ENCODE measurements at regions not wholly inside any gene's neighbourhood (a gene's known extent, or its start where the extent isn't known, plus 50 kb on each side); places are given as distances from the start of the nearest gene placed in this dataset.

GRCh38 chr14:76974365-76974764, 54.1 kb downstream of the IRF2BPL start:
- DNase-seq: no peak

- no peak for DNase-seq
Measured at GRCh38 chr14:76971549-76971948, 57.0 kb downstream of the IRF2BPL start.

DNA sequence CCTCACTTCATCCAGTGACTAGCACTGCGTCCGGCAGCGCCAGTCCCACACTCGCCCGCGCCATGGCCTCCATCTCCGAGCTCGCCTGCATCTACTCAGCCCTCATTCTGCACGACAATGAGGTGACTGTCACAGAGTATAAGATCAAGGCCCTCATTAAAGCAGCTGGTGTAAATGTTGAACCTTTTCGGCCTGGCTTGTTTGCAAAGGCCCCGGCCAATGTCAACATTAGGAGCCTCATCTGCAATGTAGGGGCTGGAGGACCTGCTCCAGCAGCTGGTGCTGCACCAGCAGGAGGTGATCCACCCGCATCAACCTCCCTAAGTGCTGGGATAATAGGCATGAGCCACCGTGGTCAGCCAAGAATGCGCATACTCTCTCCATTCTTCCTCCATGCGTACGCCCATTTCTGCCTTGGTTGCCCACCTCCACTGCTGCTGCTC, 59.9 kb downstream of the IRF2BPL start:
- DNase-seq: no peak

- no peak for DNase-seq
Measured at GRCh38 chr14:76967788-76968187, 60.7 kb downstream of the IRF2BPL start.

DNA sequence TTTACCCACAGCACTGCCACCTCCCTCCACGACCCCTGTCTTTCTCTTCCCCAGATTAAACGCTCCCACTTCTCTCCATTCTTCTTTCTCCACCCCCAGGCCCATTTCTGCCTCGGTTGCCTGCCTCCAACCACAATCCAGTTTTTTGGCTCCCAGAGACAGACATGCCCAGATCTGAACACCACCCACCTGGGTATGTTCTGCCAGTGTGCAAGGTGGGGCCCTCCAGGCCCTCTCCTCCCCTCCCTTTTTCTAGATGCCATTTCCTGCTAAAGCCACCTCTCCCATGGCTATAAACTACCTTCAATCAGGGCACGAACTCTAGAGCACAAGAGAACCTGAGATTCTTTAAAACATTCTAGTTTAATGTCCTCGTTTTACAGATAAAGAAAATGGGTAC, 63.3 kb downstream of the IRF2BPL start:
- no peak for DNase-seq

GRCh38 chr14:76964695-76965094, 63.8 kb downstream of the IRF2BPL start:
- DNase-seq: no peak

DNA sequence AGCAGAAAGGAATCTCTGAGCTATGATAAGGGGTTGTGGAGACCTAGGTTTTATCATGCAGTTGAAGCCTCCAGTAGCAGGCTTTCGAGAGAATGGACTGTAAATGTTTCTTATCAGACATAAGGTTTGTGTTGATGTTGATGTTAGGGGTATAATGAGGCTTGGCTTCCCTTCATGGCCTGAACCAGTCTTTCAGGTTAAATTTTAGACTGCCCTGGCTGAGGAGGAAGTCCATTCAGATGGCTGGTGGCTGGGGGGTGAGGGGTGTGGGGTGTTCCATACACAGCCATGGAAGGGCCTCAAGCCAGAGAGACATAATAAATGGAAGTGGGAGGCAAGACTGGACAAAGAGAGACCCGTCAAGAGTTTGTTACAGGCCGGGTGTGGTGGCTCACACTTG, 65.1 kb downstream of the IRF2BPL start:
- DNase-seq: no peak

DNA sequence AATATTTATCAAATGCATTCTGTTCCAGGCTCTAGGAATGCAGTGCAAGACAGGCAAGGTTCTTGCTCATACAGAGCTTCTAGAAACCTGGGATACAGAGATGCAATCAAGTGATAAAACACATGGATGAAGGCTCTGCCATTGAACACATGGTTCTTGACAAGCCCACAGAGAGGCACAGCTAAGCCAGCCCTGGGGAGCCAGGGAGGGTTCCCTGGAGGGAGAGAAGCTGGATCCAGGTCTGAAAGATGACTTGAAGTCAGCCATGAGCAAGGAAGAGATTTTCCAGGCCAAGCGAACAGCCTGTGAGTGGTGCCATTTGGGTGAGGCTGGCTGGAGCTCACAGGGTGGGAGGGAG, 66.2 kb downstream of the IRF2BPL start:
- no peak for DNase-seq

DNA sequence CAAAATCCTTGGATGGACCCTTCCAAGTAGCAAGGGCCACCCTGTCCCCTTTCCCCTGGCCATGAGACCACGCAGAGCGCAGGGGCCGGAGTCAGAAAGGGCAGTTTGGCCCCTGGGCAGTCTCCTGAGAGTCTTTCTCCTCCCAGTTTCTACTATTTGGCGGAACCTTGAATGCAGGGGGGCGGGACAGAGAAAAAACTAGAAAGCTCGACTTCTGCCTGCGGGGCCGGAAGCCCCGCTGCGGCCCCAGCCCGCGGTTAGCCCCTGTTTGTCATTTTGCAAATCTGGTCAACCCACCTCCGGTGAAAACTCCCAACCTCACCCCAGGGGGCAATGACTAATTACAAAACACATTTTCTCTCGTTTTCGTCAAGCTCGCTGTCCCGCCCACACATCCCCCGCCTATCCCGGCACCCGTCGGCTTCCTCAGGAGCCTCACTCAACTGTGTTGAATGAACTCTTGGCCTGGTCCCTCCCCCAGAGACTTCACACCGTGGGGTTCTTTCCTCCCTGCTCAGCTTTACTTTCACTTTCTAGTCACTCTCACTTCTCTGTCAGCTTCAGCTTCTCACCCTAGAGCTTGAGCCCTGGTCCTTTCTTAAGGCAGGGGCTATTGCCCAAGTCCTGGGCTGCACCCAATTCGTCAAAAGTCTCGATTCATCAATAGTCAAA, 66.7 kb downstream of the IRF2BPL start:
- peak in 1 of 2 experiments; percentile 16 for DNase-seq

DNA sequence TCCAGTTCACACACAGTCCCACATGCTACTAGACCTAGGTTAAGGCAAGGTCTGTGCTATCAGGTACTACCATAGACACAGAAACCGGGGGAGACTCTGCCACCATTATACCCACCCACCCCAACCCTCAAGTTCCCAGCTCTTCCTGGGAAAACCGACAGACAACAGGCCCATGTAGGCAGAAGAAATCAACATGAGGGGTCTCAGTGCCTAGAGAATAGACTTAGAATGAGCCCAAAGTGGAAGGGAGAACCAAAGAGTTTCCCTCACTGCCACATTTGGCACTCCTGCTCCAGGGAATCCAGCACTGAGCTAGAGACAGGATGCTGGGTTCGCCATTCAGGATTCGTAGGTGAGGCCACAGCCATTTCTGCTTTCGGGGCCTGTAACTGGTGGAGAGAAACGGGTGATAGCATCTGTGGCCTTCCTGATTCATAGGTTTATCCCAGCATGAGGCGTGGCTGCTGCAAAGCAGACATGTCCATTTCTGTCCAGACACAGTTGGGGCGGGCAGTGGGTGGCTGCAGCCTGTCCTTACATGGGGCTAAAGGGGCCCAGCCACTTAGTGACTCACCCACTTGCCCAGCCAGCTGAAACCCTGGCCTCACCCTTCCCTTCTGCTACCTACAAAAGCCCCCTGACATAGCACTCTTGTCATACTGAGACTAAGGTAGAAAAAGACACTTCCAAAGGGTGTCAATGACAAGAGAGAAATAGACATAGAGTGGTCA, 69.4 kb downstream of the IRF2BPL start:
- no peak for DNase-seq

DNA sequence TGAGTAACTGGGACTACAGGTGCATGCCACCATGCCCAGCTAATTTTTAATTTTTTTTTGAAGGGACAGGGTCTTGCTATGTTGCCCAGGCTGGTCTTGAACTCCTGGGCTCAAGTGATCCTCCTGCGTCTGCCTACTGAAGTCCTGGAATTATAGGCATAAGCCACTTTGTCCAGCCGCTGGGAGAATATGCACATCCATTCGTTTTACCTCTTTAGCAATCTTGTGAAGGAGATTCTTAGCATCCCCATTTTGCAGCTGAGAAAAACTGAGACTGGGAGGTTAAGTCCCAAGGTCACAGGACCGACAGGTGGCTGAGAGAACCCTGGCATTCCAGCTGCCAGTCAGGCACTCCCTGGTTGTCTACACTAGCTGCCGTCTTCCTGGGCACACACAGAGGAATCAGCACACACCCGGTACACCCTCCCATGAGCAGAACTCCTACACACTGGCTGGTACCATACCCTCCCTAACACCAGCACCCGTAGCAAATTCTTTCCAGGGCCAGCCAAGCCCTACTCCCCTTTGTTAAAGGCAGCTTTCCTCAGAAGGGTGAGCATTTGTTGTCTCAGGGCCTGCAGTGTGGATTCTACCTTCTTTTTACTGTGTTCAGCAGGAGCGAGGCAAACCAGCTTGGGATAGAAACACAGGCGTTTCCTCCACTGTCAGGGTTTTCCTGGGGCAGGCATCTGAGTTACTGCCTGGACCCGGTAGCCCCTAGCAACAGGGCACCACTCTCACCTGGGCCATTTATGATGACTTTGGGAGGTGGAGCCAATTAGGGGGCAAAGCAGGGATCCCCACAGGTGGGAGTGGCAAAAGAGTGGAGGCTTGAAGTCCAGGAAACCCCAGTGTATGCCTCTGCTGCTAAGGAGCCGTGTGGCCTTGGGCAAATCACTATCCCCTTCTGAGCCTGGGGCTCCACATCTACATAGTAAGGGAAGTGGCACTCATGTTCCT, 70.2 kb downstream of the IRF2BPL start:
- peak in 1 of 2 experiments; percentile 42 for DNase-seq

GRCh38 chr14:76957224-76957891, 71.2 kb downstream of the IRF2BPL start:
- no peak for DNase-seq

GRCh38 chr14:76956316-76957090, 72.0 kb downstream of the IRF2BPL start:
- peak; percentile 87 to 94 for DNase-seq

DNA sequence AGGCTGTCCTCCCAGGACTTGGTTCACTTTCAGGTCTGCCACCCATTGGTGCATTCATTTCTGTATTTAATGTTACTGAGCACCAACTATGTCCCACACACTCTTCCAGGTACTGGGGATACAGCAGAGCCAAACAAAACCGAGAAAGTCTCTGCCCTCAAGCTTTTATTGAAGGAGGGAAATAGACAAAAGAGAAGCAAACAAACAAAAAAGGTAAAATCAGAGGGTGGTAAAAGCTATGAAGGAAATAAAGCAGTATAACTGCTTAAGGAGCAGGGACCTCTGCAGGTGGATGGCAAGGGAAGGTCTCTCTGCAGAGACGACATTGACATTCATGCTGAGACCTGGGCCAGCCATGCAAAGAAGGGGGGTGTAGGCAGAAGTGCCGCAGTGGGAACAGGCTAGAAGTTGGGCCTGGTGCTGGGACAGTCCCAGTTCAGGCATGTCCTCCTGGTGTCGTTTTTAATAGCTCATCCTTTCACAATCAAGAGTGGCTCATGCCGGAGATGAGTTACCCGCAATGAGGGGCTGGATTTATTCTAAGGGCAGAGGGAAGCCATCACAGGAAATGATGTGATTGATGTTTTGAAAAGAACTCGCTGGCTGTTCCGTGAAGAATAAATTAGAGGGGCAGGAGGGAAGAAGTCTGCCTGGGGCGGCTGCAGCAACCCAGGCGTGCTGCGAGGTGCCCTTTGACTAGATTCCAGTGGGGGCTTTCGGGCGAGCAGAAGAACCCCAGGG, 72.8 kb downstream of the IRF2BPL start:
- peak in 1 of 2 experiments; percentile 61 for DNase-seq

GRCh38 chr14:76954394-76955190, 73.9 kb downstream of the IRF2BPL start:
- DNase-seq: no peak

DNA sequence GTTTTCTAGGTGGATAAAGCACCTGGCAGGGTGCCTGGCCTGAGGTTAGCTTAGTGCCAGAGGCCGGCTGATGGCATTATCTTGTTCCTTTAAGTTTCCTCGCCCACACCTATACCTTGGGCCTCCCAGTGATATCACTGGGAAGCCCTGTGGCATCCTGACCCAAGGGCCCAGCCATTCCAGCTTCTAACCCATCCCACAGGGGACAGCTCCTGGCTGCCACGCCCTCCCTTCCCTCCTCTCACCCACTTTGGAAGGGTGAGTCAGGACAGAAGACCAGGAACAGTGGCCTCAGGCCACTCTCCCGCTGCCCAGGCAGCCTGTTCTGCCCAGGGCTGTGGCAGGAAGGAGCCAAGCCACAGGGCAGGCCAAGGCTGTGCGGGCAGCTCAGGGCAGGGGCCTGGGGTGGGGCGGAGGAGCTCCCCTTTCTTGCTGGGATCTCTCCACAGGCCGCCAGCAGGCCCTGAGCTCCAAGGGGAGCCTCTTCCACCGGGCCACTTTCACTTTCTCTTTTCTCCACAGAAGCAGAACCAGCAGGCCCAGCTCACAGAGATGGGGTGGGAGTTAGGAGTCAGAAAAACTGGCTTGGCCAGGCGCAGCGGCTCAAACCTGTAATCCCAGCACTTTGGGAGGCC, 75.1 kb downstream of the IRF2BPL start:
- DNase-seq: no peak

DNA sequence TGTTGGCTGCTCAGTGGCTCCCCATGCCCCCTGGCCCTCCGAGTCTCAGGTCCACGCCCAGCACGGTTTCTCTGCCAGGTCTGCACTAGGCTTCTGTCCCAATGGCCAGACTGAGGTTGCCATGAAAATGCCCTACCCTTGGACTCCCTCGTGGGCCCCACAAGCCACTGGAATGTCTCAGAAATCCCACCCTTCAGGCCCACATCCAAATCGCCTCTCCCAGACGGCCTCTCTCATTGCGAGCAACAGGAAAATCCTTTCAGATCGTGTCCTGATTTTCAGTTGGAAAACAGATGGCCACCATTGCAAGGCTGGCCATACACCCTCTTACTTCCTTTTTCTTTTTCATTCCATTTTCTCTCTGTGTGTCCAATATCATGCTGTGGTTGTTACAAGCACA, 77.3 kb downstream of the IRF2BPL start:
- DNase-seq: no peak

- no peak for DNase-seq
Measured at GRCh38 chr14:76950055-76951020, 78.2 kb downstream of the IRF2BPL start.

DNA sequence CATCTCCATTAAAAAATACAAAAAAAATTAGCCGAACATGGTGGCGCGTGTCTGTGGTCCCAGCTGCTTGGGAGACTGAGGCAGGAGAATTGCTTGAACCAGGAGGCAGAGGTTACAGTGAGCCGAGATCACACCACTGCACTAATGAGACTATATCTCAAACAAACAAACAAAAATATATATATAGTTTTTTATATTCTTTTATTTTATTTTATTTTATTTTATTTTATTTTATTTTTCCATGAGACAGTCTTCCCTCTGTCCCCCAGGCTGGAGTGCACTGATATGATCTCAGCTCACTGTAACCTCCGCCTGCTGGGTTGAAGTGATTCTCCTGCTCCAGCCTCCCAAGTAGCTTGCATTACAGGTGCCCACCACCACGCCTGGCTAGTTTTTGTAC, 79.5 kb downstream of the IRF2BPL start:
- no peak for DNase-seq
